HG03175 (cell line): ENCODE measurements at regions not wholly inside any gene's neighbourhood (a gene's known extent, or its start where the extent isn't known, plus 50 kb on each side); places are given as distances from the start of the nearest gene placed in this dataset.
"Not testable (repeated sequence)": the region's sequence is repeated elsewhere in the genome, so short reads cannot be mapped to it uniquely, and the experiment has no call there.

Experiments used
- ATAC-seq: cut with Tn5 transposase; IDR thresholded peaks from one replicate; pipeline ENCODE4 v1.9.1; 2021; ENCODE audit warnings: mild to moderate bottlenecking, moderate library complexity; ENCODE audit not compliant: unreplicated experiment

GRCh38 chr2:228798458-228799207 is 472.5 kb downstream of the PID1 start:
- ATAC-seq, result no peak

GRCh38 chr2:228796386-228796785 is 474.7 kb downstream of the PID1 start:
- no peak for ATAC-seq

- no peak for ATAC-seq
Measured at GRCh38 chr2:228793116-228793515, 478.0 kb downstream of the PID1 start.

- no peak for ATAC-seq
Measured at GRCh38 chr2:228786901-228787300, 484.2 kb downstream of the PID1 start.

- ATAC-seq, result no peak
Measured at GRCh38 chr2:228782281-228782680, 488.8 kb downstream of the PID1 start.

GRCh38 chr2:228777855-228778355 is 493.2 kb downstream of the PID1 start:
- no peak for ATAC-seq

- no peak for ATAC-seq
Measured at GRCh38 chr2:228774548-228774947, 496.5 kb downstream of the PID1 start.

GRCh38 chr2:228771774-228772173 is 499.3 kb downstream of the PID1 start:
- ATAC-seq, result no peak

GRCh38 chr2:228771315-228771714 is 499.8 kb downstream of the PID1 start:
- no peak for ATAC-seq

- no peak for ATAC-seq
Measured at GRCh38 chr2:228768818-228769217, 502.3 kb downstream of the PID1 start.

GRCh38 chr2:228768141-228768540 is 502.9 kb downstream of the PID1 start:
- not testable (repeated sequence) for ATAC-seq

GRCh38 chr2:228767196-228767595 is 503.9 kb downstream of the PID1 start:
- no peak for ATAC-seq

- ATAC-seq, result no peak
Measured at GRCh38 chr2:228763379-228763981, 507.6 kb downstream of the PID1 start.

GRCh38 chr2:228762565-228762964 is 508.5 kb downstream of the PID1 start:
- ATAC-seq, result no peak

- not testable (repeated sequence) for ATAC-seq
Measured at GRCh38 chr2:228755661-228756060, 515.4 kb downstream of the PID1 start.

- no peak for ATAC-seq
Measured at GRCh38 chr2:228747483-228747882, 523.6 kb downstream of the PID1 start.

- no peak for ATAC-seq
Measured at GRCh38 chr2:228738671-228739380, 532.3 kb downstream of the PID1 start.

GRCh38 chr2:228735697-228736096 is 535.4 kb downstream of the PID1 start:
- ATAC-seq, result no peak

- no peak for ATAC-seq
Measured at GRCh38 chr2:228731517-228731916, 539.6 kb downstream of the PID1 start.

- ATAC-seq, result no peak
Measured at GRCh38 chr2:228728961-228729360, 542.1 kb downstream of the PID1 start.

- ATAC-seq, result no peak
Measured at GRCh38 chr2:228725031-228725430, 543.5 kb upstream of the SPHKAP start.

GRCh38 chr2:228723599-228723998 is 542.1 kb upstream of the SPHKAP start:
- no peak for ATAC-seq
